Lung (tissue), 11 donors: ENCODE measurements at regions not wholly inside any gene's neighbourhood (a gene's known extent, or its start where the extent isn't known, plus 50 kb on each side); places are given as distances from the start of the nearest gene placed in this dataset.

Experiments used
- ATAC-seq: fragments of 200-7000 bp; cut with Tn5 transposase; one replicate; pipeline ENCODE4 v1.9.1; 2020; ENCODE audit warnings: moderate number of reproducible peaks; ENCODE audit not compliant: insufficient read depth, low FRiP score
- DNase-seq, 3 donors: peaks; one replicate each; pipeline ENCODE4 v3.0.0-alpha.2; 2013 to 2017
- H3K27ac ChIP-seq, 2 donors: one replicate each; pipeline ENCODE4 v1.5.1; 2013; ENCODE audit warnings: mild to moderate bottlenecking in 2 of 2, moderate library complexity in 2 of 2, control low read depth in 1 of 2, inconsistent platforms in 1 of 2, low read depth in 1 of 2, low read length in 1 of 2
- H3K27me3 ChIP-seq, 3 donors: one replicate each; pipeline ENCODE4 v1.5.1; 2013; ENCODE audit warnings: low read length in 2 of 3; ENCODE audit not compliant: control insufficient read depth in 3 of 3, insufficient read depth in 3 of 3
- H3K36me3 ChIP-seq, 4 donors: one replicate each; pipeline ENCODE4 v1.5.1; 2013; ENCODE audit warnings: low read length in 4 of 4, mild to moderate bottlenecking in 1 of 4, moderate library complexity in 1 of 4; ENCODE audit not compliant: control insufficient read depth in 4 of 4, insufficient read depth in 4 of 4
- H3K4me1 ChIP-seq, 5 donors: one replicate each; pipeline ENCODE4 v1.5.1; 2013; ENCODE audit warnings: low read length in 5 of 5, mild to moderate bottlenecking in 2 of 5, moderate library complexity in 1 of 5; ENCODE audit not compliant: control insufficient read depth in 5 of 5, insufficient read depth in 5 of 5
- H3K4me3 ChIP-seq: one replicate; pipeline ENCODE4 v1.5.1; 2013; ENCODE audit warnings: mild to moderate bottlenecking, control low read depth, moderate library complexity
- H3K9ac ChIP-seq, 2 donors: one replicate each; pipeline ENCODE4 v1.5.1; 2013; ENCODE audit warnings: low read length in 2 of 2, control low read depth in 1 of 2; ENCODE audit not compliant: insufficient read depth in 1 of 2
- H3K9me3 ChIP-seq, 4 donors: one replicate each; pipeline ENCODE4 v1.5.1; 2013; ENCODE audit warnings: low read length in 3 of 4, mild to moderate bottlenecking in 1 of 4, moderate library complexity in 1 of 4; ENCODE audit not compliant: control insufficient read depth in 4 of 4, insufficient read depth in 3 of 4
- WGBS, 2 donors: extraction: QIAGEN DNeasy Blood & Tissue Kit; methylation state at CpG; one replicate each; pipeline ENCODE4 v1.1.7; 2013; 5-methylcytosine and 5-hydroxymethylcytosine counted together
- TF ChIP-seq, protein P1 (sequence below): IDR thresholded peaks from 2 replicates; pipeline ENCODE4 v1.5.1; 2012; ENCODE audit warnings: mild to moderate bottlenecking; ENCODE audit errors: control extremely low read depth, extremely low read depth
- donor health status: control.
- donor health status: control.
- donor health status: Bipolar disorder and iron deficiency.
- donor health status: healthy.
- donor health status: DM: yes; HTN: yes; CAD: no.

GRCh38 chr6:115575285-115575684 is 485.4 kb downstream of the FRK start:
- no peak for ATAC-seq
- WGBS, 2 donors: 94 to 97% methylated on average over 1 of the region's 1 CpG
- H3K27ac ChIP-seq: no peak overlapping the region
- H3K4me1 ChIP-seq: no peaks in the 10 kb centered on the region
- H3K4me3 ChIP-seq: no peak overlapping the region
- TF ChIP-seq, protein P1, sequence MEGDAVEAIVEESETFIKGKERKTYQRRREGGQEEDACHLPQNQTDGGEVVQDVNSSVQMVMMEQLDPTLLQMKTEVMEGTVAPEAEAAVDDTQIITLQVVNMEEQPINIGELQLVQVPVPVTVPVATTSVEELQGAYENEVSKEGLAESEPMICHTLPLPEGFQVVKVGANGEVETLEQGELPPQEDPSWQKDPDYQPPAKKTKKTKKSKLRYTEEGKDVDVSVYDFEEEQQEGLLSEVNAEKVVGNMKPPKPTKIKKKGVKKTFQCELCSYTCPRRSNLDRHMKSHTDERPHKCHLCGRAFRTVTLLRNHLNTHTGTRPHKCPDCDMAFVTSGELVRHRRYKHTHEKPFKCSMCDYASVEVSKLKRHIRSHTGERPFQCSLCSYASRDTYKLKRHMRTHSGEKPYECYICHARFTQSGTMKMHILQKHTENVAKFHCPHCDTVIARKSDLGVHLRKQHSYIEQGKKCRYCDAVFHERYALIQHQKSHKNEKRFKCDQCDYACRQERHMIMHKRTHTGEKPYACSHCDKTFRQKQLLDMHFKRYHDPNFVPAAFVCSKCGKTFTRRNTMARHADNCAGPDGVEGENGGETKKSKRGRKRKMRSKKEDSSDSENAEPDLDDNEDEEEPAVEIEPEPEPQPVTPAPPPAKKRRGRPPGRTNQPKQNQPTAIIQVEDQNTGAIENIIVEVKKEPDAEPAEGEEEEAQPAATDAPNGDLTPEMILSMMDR: no peak
- no peak overlapping the region for H3K9ac ChIP-seq
- H3K36me3 ChIP-seq: no peaks in the 10 kb centered on the region
- no peak for DNase-seq
- H3K27me3 ChIP-seq: no peaks in the 10 kb centered on the region
- H3K9me3 ChIP-seq: no peaks in the 10 kb centered on the region

DNA sequence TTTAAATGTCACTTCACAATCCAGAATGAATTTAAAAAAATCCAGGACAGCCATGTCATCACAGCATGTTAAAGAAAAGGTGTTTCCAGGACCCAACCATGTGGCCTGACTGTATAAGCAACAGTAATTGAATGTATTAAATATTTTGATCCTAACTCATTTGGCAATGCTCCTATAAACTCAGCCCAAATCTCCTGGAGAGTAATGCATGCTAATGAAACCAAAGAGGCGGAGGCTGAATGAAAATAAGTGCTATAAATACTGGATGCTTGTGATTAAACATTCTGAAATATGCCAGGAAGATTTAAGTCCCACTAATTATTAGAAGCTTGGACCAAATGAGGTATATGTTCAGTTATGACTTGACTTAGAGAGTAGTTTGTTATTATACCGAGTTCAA is 486.8 kb downstream of the FRK start:
- Histone ChIP-seq H3K27ac (no peak overlapping the region), H3K4me1 (no peaks in the 10 kb centered on the region), H3K27me3 (no peaks in the 10 kb centered on the region), H3K9me3 (no peaks in the 10 kb centered on the region), H3K36me3 (no peaks in the 10 kb centered on the region), H3K9ac (no peak overlapping the region), H3K4me3 (no peak overlapping the region)
- no peak for ATAC-seq
- TF ChIP-seq, protein P1: no peak
- DNase-seq: no peak
- 75 to 81% methylated on average over 2 of the region's 2 CpGs for WGBS, 2 donors

DNA sequence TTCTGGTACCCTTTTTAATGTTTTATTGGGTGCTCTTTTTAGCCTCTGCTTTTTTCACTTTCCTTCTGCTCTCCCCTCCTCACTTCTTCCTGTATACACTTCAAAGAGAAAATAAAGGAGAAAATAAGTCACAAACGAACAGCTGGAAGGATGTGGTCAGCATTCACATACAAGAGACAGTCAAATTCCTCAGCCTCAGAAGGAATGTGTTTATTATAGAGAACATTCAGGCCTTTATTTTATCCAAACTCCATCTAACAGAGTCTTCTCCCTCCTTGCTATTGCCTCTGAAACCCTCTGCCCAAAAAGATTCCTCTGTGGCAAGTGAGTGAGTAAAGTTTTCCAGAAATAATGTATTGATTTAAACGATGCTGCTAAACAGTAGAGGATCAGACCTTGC is 490.4 kb downstream of the FRK start:
- H3K4me3 ChIP-seq: no peak overlapping the region
- ATAC-seq (no peak), DNase-seq (no peak)
- H3K27me3 ChIP-seq: no peaks in the 10 kb centered on the region
- no peak overlapping the region for H3K27ac ChIP-seq
- H3K36me3 ChIP-seq: no peaks in the 10 kb centered on the region
- H3K9ac ChIP-seq: no peak overlapping the region
- H3K9me3 ChIP-seq: no peaks in the 10 kb centered on the region
- TF ChIP-seq, protein P1: no peak
- no peaks in the 10 kb centered on the region for H3K4me1 ChIP-seq
- 37% methylated on average over 2 of the region's 2 CpGs for WGBS, 2 donors

GRCh38 chr6:115554060-115554459 is 506.6 kb downstream of the FRK start:
- Histone ChIP-seq H3K9ac (no peak overlapping the region), H3K9me3 (no peaks in the 10 kb centered on the region), H3K4me3 (no peak overlapping the region), H3K36me3 (no peaks in the 10 kb centered on the region), H3K27me3 (peaks cover 0 to 12% (median 10%) of the 10 kb centered on the region in 3 donors), H3K4me1 (peaks cover 0 to 10% (median 0%) of the 10 kb centered on the region in 5 donors), H3K27ac (no peak overlapping the region)
- TF ChIP-seq, protein P1: no peak
- WGBS, 2 donors: 77 to 78% methylated on average over 4 of the region's 4 CpGs
- no peak for ATAC-seq
- no peak for DNase-seq
